ENCODE measurements at regions not wholly inside any gene's neighbourhood (a gene's known extent, or its start where the extent isn't known, plus 50 kb on each side); places are given as distances from the start of the nearest gene placed in this dataset.
"Not testable (repeated sequence)": the region's sequence is repeated elsewhere in the genome, so short reads cannot be mapped to it uniquely, and the experiment has no call there.

GRCh38 chr5:68830377-68830898 is 263.4 kb upstream of the SLC30A5 start:
- DNase-seq = no peak

- DNase-seq = no peak
These were observed 259.3 kb upstream of the SLC30A5 start for GRCh38 chr5:68834491-68834981.

- no peak for DNase-seq
These were observed 255.6 kb upstream of the SLC30A5 start for GRCh38 chr5:68838157-68838718.

GRCh38 chr5:68839019-68839552 is 254.7 kb upstream of the SLC30A5 start:
- DNase-seq = no peak

- no peak for DNase-seq
These were observed 250.0 kb upstream of the SLC30A5 start for GRCh38 chr5:68843624-68844364.

DNA sequence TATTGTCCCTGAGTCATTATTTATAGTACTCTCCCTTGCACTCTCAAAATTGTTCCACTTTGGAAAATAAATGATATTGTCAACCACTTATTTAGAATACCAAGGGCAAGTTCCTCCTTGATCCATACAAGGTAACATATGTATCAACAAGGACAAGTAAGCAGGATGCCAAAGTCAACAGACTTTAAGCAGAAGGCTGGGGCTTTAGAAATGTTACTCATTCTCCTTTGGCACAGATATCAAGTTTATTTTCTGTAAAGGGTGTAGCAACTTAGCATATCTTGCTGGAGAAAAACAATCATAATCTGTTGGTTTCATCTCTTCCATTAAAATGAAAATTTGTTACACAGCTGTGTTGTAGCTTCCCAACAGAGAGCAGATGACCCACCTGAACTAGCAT is 248.7 kb upstream of the SLC30A5 start:
- DNase-seq = no peak

- DNase-seq = no peak
These were observed 247.0 kb upstream of the SLC30A5 start for GRCh38 chr5:68846828-68847227.

DNA sequence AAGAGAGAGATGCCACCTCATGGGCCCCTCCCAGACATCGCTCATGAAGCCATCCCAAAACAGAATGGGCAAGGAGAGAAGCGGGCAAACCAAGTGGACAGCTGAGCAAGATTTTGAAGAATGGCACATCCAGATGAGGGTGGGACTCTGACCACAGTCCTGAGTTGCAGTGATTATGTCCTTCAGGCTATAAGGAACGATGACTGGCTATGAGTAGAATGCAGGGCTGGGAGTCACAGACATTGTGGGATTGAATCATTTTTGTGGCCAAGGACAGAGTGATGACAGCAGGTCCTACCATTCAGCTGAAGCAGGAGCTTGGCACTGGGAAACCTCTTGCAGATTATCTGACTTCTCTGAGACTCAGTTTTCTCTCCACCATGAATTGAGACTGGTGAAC is 245.7 kb upstream of the SLC30A5 start:
- DNase-seq = no peak

DNA sequence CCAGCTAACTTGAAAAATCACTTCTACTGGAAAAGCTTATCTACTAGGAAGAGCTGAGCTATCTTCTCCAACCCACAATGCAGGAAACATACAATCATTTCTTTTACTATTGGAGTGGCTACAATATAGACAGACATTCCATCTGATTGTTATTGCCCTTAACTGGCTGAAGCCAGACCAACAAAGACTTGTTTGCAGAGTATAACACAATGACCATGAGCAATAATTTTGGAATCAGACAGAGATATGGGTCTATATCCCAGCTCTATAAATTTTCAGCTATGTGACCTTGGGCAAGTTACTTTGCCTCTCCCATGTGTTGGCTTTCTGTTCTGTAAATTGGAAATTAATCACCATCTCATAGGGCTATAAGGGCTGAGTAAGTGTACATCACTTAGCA is 244.7 kb upstream of the SLC30A5 start:
- no peak for DNase-seq

- no peak for DNase-seq
These were observed 243.9 kb upstream of the SLC30A5 start for GRCh38 chr5:68849906-68850305.

GRCh38 chr5:68861099-68861498 is 232.7 kb upstream of the SLC30A5 start:
- DNase-seq = no peak

DNA sequence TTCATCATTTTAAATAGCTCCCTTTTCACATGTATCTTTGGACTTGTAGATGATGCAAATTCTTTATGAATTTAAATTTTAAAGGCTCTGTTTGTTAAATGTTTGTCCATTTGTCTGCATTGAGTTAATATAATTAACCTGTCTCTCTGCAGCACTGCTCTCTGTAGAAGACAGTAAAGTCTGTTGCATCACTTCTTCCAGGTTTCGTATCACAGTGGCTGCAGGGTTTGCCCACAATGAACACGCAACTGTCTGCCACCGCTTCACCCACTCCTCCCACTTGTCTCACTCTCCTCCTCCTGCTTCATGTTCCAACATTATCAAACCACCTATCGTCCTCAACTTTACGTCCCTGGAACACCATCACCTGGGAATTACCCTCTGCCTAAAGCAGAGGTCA is 231.3 kb upstream of the SLC30A5 start:
- DNase-seq = no peak

DNA sequence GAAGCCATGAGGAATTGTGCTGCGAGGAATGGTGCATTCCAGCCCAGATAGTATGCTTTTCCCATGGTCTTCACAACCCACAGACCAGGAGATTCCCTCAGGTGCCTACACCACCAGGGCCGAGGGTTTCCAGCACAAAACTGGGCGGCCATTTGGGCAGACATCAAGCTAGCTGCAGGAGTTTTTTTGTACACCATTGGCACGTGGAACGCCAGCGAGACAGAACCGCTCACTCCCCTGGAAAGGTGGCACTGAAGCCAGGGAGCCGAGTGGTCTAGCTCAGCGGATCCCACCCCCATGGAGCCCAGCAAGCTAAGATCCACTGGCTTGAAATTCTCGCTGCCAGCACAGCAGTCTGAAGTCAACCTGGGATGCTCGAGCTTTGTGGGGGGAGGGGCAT is 228.6 kb upstream of the SLC30A5 start:
- not testable (repeated sequence) for DNase-seq

GRCh38 chr5:68872088-68872839 is 221.6 kb upstream of the SLC30A5 start:
- no peak for DNase-seq

- no peak for DNase-seq
These were observed 220.6 kb upstream of the SLC30A5 start for GRCh38 chr5:68873198-68873597.

- peak in 2 of 4 experiments; percentile 8 to 34 for DNase-seq
These were observed 218.5 kb upstream of the SLC30A5 start for GRCh38 chr5:68875351-68875750.

DNA sequence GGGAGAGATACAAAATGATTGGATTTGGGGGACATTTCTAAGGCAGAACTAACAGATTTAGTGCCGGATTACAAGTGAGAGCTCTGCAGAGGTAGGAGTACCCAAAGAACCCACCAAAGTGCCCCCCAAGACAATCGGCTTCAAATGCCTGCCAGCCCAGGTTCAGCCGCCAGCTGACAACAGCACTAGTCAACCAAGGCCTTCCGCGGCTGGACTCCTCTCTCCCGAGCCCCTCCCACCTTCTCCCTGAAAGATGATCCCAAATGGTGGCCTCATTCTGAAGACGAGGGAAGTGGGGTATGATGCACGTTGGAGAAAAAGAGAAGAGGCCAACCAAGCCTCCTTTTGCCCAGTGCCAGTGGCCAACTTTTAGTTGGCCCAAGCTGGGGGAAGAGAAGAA is 210.4 kb upstream of the SLC30A5 start:
- no peak for DNase-seq

- no peak for DNase-seq
These were observed 209.6 kb upstream of the SLC30A5 start for GRCh38 chr5:68884144-68884754.

DNA sequence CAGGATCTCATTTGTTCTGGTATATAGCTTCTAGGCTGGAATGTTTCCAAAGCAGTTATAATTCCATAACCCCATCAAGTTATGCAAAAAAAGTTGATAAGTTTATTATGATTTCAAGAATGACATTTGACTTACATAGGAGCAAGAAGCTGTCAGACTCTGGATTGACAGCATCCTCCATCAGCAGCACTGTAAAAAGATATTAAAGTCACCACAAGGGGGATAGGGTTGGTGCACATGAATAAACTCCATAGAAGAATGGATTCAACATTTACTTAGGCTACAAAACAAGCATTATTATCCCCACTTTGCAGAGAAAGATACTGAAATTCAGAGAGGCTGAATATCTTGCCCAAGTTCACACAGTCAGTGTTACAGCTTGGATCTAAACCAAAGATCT is 208.9 kb upstream of the SLC30A5 start:
- no peak for DNase-seq

- no peak for DNase-seq
These were observed 207.0 kb upstream of the SLC30A5 start for GRCh38 chr5:68886814-68887213.

- no peak for DNase-seq
These were observed 202.1 kb upstream of the SLC30A5 start for GRCh38 chr5:68891718-68892117.

DNA sequence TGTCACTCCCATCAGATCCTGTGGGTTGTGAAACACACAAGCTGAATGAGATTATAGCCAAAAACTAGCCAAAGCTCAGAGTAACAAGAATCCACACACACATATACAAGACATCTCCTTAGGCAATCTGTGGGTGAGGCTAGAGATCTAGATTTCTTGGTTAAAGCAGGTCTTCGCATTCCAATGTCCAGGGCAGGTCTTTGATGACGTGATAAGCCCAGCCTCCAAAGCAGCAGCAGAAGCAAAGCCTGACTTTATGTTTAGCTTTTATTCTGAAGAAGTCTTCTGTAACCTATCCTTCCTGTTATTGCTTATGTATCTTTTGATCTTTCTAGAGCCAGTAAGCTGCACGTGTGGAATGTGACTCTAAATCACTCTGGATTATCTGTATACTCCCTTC is 199.1 kb upstream of the SLC30A5 start:
- no peak for DNase-seq

DNA sequence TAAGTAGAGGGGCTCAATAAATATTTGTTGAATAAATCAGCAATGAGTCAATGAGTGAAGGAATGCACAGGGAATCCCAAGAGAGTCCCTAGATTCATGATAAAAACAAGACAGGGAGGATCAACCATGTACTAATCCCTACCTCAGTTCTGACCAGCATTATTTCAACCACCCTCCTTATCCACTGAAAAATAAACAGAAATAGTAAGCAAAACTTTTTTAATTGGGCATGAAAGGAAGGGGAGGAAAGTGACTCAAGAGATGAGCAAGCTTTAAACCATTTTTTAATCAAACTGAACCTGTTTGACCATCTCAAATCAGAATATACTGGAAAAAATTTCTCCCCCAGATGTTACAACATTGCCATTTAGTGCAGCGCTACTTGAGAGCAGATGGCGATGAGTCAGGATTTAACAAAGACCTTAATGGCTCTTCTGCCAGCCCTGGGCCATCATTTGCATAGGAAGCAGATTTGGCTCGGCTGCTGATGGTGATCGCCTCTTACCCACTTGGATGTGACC is 194.8 kb upstream of the SLC30A5 start:
- DNase-seq = no peak

All from activated naive CD4-positive, alpha-beta T cell (primary cell).